ENCODE measurements at regions not wholly inside any gene's neighbourhood (a gene's known extent, or its start where the extent isn't known, plus 50 kb on each side); places are given as distances from the start of the nearest gene placed in this dataset.

DNA sequence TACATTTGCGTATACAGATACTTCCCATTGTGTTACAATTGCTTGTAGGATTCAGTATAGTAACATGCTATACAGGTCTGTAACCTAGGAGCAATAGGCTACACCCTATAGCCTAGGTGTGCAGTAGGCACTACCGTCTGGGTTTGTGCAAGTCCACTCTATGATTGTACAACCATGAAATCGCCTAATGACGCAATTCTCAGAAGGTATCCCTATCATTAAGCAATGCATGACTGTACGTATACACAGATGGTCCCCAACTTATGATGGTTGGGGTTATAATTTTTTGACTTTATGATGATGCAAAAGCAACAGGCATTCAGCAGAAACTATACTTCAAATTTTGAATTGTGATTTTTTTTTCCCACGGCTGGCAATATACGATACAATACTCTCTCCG lies 458.2 kb upstream of the NOX3 start:
- TF ChIP-seq EP300 (conservative IDR thresholded peaks at IDR 0.05; ENCODE audit: poor library complexity, severe bottlenecking) (no peak), RAD21 (conservative IDR thresholded peaks at IDR 0.05) (no peak)

Measured in neural cell (in vitro differentiated cells).